ENCODE measurements at regions not wholly inside any gene's neighbourhood (a gene's known extent, or its start where the extent isn't known, plus 50 kb on each side); places are given as distances from the start of the nearest gene placed in this dataset.

DNA sequence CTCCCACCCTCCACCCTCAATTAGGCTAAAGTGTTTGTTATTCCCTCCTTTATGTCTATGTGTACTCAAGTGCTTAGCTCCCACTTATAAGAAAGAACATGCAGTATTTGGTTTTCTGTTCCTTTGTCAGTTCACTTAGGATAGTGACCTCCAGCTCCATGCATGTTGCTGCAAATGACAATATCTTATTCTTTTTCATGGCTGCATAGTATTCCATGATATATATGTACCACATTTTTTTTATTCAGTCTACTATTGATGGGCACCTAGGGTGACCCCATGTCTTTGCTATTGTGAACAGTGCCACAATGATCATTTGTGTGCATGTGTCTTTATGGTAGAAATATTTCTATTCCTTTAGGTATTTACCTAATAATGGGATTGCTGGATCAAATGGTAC is 114.3 kb downstream of the DLEU7 start:
- Histone ChIP-seq H3K36me3 (ENCODE audit: control insufficient read depth in 2 of 2, insufficient read depth in 1 of 2, low read length in 2 of 2) (no peaks in the 10 kb centered on the region), H3K4me1 (ENCODE audit: control insufficient read depth, insufficient read depth, low read length) (no peaks in the 10 kb centered on the region), H3K4me3 (ENCODE audit: low read depth, low read length) (no peak overlapping the region), H3K9me3 (ENCODE audit: control insufficient read depth, insufficient read depth, low read depth, low read length) (no peaks in the 10 kb centered on the region), H3K27ac (ENCODE audit: extremely low read depth, low read depth, low read length) (no peak overlapping the region)
- TF ChIP-seq ZNF146 (tag by site-specific recombination; IDR thresholded peaks at IDR 0.05) (peak; percentile 95), PRDM2 (tag by site-specific recombination; IDR thresholded peaks at IDR 0.05; ENCODE audit: borderline replicate concordance) (no peak), ZNF366 (tag by site-specific recombination; conservative IDR thresholded peaks at IDR 0.05) (no peak), TCF7L2 (IDR thresholded peaks at IDR 0.05; ENCODE audit: borderline replicate concordance, low read depth, low read length) (no peak)
- CTCF ChIA-PET: interaction anchor here (0.6 kb wide), 1 partner anchor 195 kb away, joined by 5 read pairs; no protein-coding TSS in a partner anchor
- POLR2A ChIA-PET: no interaction called here

- CTCF ChIA-PET: no interaction called here
These were observed 112.8 kb downstream of the DLEU7 start for GRCh38 chr13:50730496-50731351.

DNA sequence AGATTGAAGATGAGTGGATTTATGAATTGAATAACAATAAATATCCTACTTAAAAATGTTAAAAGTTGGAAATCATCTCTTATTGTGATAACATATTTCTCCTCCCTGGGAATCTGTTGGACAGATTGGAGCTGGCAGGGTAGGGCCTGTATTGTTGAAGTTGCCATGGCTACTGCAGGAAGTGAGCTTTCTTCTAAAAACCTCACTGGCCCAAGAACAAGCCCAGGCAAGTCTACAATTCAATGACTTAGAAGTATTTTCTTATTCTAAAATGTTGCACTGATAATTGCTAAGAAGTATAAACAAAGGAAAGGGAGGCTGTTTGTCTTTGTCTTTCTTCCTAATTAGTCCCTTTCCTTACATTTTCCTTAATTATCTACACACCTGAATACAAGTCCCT is 112.1 kb downstream of the DLEU7 start:
- ChIA-PET CTCF (no interaction called here), POLR2A (no interaction called here)
- H3K27ac ChIP-seq (ENCODE audit: extremely low read depth, low read depth, low read length): no peak overlapping the region
- H3K4me1 ChIP-seq (ENCODE audit: control insufficient read depth, insufficient read depth, low read length): no peaks in the 10 kb centered on the region
- no peaks in the 10 kb centered on the region for H3K36me3 ChIP-seq (ENCODE audit: control insufficient read depth in 2 of 2, insufficient read depth in 1 of 2, low read length in 2 of 2)
- H3K4me3 ChIP-seq (ENCODE audit: low read depth, low read length): no peak overlapping the region
- H3K9me3 ChIP-seq (ENCODE audit: control insufficient read depth, insufficient read depth, low read depth, low read length): no peaks in the 10 kb centered on the region
- TF ChIP-seq WT1 (tag by site-specific recombination; IDR thresholded peaks at IDR 0.05): peak; percentile 78
- no peak for TF ChIP-seq ZNF600 (tag by site-specific recombination; IDR thresholded peaks at IDR 0.05)

More at GRCh38 chr13:50730496-50731351, 112.8 kb downstream of the DLEU7 start:
- no peak for TF ChIP-seq GLI2 (tag by site-specific recombination; IDR thresholded peaks at IDR 0.05; ENCODE audit: borderline replicate concordance, low read depth)
- peak; percentile 54 for TF ChIP-seq SETDB1 (IDR thresholded peaks at IDR 0.05; ENCODE audit: insufficient read length, low read length)
- Histone ChIP-seq H3K4me1 (ENCODE audit: control insufficient read depth, insufficient read depth, low read length) (no peaks in the 10 kb centered on the region), H3K27ac (ENCODE audit: extremely low read depth, low read depth, low read length) (no peak overlapping the region), H3K4me3 (ENCODE audit: low read depth, low read length) (no peak overlapping the region), H3K36me3 (ENCODE audit: control insufficient read depth in 2 of 2, insufficient read depth in 1 of 2, low read length in 2 of 2) (no peaks in the 10 kb centered on the region), H3K9me3 (ENCODE audit: control insufficient read depth, insufficient read depth, low read depth, low read length) (no peaks in the 10 kb centered on the region)
- POLR2A ChIA-PET: interaction anchor here (0.6 kb wide), 1 partner anchor 752 kb away, joined by 9 read pairs; no protein-coding TSS in a partner anchor

DNA sequence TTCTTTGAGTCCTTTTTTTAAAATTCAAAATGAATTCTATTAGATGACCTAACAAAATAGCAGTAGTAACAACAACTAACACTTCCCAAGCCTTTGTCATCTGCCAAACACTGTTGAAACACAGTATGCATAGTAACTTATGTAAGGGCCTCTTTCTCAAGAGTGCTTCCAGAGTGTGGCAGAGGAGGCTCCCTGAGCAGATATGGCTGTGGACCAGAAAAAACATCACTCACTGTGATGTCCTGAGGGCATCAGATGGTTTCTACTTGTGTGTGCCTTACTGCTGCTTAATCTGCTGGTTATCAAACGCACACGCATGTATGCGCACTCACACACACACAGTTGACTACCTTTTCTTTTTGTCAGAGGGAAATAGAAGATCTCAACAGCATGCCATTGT is 110.8 kb downstream of the DLEU7 start:
- ChIA-PET CTCF (no interaction called here), POLR2A (interaction anchor here (0.6 kb wide), 1 partner anchor 72 kb away, joined by 3 read pairs; no protein-coding TSS in a partner anchor)
- Histone ChIP-seq H3K27ac (ENCODE audit: extremely low read depth, low read depth, low read length) (no peak overlapping the region), H3K36me3 (ENCODE audit: control insufficient read depth in 2 of 2, insufficient read depth in 1 of 2, low read length in 2 of 2) (no peaks in the 10 kb centered on the region), H3K4me3 (ENCODE audit: low read depth, low read length) (no peak overlapping the region), H3K9me3 (ENCODE audit: control insufficient read depth, insufficient read depth, low read depth, low read length) (no peaks in the 10 kb centered on the region), H3K4me1 (ENCODE audit: control insufficient read depth, insufficient read depth, low read length) (no peaks in the 10 kb centered on the region)
- TF ChIP-seq ZNF596 (tag by site-specific recombination; IDR thresholded peaks at IDR 0.05): no peak
- peak; percentile 46; the same call in 1 of the 2 replicates for TF ChIP-seq OSR2 (tag by site-specific recombination; IDR thresholded peaks at IDR 0.05)
- TF ChIP-seq FEZF1 (tag by site-specific recombination; IDR thresholded peaks at IDR 0.05): peak; percentile 35; the same call in 1 of the 2 replicates

All from HEK293 (cell line).